Right atrium auricular region (tissue), 2 donors: ENCODE measurements at regions not wholly inside any gene's neighbourhood (a gene's known extent, or its start where the extent isn't known, plus 50 kb on each side); places are given as distances from the start of the nearest gene placed in this dataset.
A peak's percentile ranks its signal among the peaks of the same experiment; 100 is the strongest.
"Not testable (repeated sequence)": the region's sequence is repeated elsewhere in the genome, so short reads cannot be mapped to it uniquely, and the experiment has no call there.

Experiments
- DNase-seq: peaks from one replicate; pipeline ENCODE4 v3.0.0-alpha.2; 2019; ENCODE audit warnings: low spot score
- H3K27ac ChIP-seq, 2 donors: fragments of 200-600 bp; sonication (generic); 1 replicate in 1 of 2; 2 replicates in 1 of 2; pipeline ENCODE4 v1.5.1; 2016 to 2019
- H3K27me3 ChIP-seq, 2 donors: fragments of 200-600 bp; sonication (generic); one replicate each; pipeline versions ENCODE4 v1.5.1 to v1.6.0; 2017 to 2019
- H3K36me3 ChIP-seq: fragments of 200-600 bp; sonication (generic); one replicate; pipeline ENCODE4 v1.5.1; 2016
- H3K4me1 ChIP-seq, 2 donors: fragments of 200-600 bp; sonication (generic); one replicate each; pipeline versions ENCODE4 v1.5.1 to v1.6.0; 2017 to 2019
- H3K4me3 ChIP-seq, 2 donors: fragments of 200-600 bp; sonication (generic); 1 replicate in 1 of 2; 2 replicates in 1 of 2; pipeline ENCODE4 v1.5.1; 2017 to 2019; ENCODE audit warnings: mild to moderate bottlenecking in 1 of 2, moderate library complexity in 1 of 2
- H3K9me3 ChIP-seq, 2 donors: fragments of 200-600 bp; sonication (generic); one replicate each; pipeline ENCODE4 v1.5.1; 2019
- TF ChIP-seq, protein P1 (sequence below), 2 donors: fragments of 200-600 bp; sonication (generic); IDR thresholded peaks; one replicate each; pipeline ENCODE4 v1.5.1; 2019; ENCODE audit warnings: antibody characterized with exemption in 2 of 2

DNA sequence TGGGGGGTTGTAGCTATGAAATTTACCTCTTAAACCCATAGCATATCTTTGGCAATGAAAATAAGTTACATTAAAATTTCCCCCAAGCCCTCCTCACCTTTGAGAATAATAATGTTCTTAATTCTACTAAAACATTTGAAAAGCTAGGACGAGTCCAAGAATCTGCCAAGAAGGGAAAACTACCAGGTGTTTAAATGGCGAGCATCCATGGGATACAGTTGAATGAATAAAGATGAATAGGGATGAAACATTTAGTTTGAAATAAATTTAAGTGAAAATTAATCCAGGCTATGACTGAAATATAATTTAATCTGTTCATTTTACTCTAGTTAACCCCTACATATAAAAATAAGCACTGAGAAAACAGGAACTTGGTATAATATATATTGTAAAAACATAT lies 536.7 kb downstream of the FLRT2 start:
- H3K27me3 ChIP-seq: no peaks in the 10 kb centered on the region
- TF ChIP-seq, protein P1, sequence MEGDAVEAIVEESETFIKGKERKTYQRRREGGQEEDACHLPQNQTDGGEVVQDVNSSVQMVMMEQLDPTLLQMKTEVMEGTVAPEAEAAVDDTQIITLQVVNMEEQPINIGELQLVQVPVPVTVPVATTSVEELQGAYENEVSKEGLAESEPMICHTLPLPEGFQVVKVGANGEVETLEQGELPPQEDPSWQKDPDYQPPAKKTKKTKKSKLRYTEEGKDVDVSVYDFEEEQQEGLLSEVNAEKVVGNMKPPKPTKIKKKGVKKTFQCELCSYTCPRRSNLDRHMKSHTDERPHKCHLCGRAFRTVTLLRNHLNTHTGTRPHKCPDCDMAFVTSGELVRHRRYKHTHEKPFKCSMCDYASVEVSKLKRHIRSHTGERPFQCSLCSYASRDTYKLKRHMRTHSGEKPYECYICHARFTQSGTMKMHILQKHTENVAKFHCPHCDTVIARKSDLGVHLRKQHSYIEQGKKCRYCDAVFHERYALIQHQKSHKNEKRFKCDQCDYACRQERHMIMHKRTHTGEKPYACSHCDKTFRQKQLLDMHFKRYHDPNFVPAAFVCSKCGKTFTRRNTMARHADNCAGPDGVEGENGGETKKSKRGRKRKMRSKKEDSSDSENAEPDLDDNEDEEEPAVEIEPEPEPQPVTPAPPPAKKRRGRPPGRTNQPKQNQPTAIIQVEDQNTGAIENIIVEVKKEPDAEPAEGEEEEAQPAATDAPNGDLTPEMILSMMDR (IDR thresholded peaks at IDR 0.05): no peak
- H3K4me3 ChIP-seq: no peak overlapping the region
- DNase-seq: no peak
- H3K27ac ChIP-seq: no peak overlapping the region
- H3K9me3 ChIP-seq: peaks cover 0 to 4% of the 10 kb centered on the region in 2 donors
- H3K4me1 ChIP-seq: no peaks in the 10 kb centered on the region
- no peaks in the 10 kb centered on the region for H3K36me3 ChIP-seq

DNA sequence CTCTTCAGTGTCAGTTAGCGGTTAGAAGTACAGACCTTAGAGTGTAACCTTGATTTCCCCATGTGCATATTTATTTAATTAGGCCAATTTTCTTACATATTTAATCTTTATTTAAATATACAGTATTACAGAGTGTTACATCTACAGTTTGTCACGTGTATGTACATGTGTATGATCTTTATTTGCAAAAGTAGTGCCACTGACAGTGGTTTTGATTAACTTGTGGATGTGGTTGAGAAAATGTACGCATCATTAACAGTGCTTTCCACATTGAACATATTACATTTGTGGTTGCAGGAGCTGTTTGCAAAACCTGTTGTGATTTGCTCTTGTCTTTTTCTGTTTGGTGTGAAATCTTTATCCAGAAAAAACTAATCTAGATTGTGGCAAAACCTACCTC lies 535.5 kb downstream of the FLRT2 start:
- H3K27ac ChIP-seq: no peak overlapping the region
- H3K9me3 ChIP-seq: peaks cover 0 to 4% of the 10 kb centered on the region in 2 donors
- no peak overlapping the region for H3K4me3 ChIP-seq
- TF ChIP-seq, protein P1 (IDR thresholded peaks at IDR 0.05): no peak
- DNase-seq: no peak
- H3K4me1 ChIP-seq: no peaks in the 10 kb centered on the region
- H3K36me3 ChIP-seq: no peaks in the 10 kb centered on the region
- H3K27me3 ChIP-seq: no peaks in the 10 kb centered on the region

DNA sequence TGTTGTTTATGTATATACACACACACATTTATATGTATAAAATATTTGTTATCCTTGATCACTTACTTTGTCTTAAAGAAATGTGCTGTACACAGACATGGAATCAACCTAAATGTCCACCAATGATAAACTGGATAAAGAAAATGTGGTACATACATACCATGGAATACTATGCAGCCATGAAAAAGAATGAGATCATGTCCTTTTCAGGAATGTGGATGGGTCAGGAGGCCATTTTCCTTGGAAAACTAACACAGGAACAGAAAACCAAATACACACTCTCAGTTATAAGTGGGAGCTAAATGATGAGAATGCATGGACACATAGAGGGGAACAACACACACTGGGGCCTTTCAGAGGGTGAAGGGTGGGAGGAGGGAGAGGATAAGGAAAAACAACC lies 534.7 kb downstream of the FLRT2 start:
- H3K27me3 ChIP-seq, H3K4me3 ChIP-seq, DNase-seq, H3K4me1 ChIP-seq, H3K9me3 ChIP-seq, H3K36me3 ChIP-seq, H3K27ac ChIP-seq: not testable (repeated sequence)

DNA sequence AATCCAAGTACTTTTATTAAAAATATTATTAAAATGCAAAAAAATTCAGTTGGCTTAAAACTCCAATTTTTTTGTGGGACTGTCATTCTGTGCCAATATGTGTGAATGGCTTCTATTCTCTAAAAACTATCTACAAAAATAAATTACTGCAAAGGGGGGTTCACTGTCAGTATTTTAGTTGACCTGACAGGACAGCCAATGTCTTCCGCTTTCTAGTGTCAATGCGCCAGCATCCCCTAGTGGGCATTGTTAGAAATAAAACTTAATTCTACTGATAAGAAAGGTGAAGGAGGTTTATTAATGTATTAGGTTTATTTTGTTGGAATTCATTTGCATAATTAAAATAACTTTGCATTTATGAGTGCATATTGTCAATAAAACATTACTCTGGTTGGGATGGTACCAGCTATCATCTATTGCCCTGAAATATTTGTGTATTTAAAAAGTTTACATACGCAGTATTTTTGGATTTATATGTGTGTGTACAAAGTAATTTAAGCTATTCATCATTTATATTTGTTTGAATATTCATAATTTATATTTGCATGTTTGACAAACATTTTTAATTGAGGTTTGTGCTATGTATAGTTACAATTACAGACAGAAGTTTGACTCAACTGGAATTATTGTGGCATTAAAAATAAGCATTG lies 527.2 kb downstream of the FLRT2 start:
- DNase-seq: no peak
- TF ChIP-seq, protein P1 (IDR thresholded peaks at IDR 0.05): peak; percentile 26 to 67
- Histone ChIP-seq H3K27me3 (no peaks in the 10 kb centered on the region), H3K4me1 (no peaks in the 10 kb centered on the region), H3K9me3 (no peaks in the 10 kb centered on the region), H3K27ac (no peak overlapping the region), H3K36me3 (no peaks in the 10 kb centered on the region), H3K4me3 (no peak overlapping the region)

DNA sequence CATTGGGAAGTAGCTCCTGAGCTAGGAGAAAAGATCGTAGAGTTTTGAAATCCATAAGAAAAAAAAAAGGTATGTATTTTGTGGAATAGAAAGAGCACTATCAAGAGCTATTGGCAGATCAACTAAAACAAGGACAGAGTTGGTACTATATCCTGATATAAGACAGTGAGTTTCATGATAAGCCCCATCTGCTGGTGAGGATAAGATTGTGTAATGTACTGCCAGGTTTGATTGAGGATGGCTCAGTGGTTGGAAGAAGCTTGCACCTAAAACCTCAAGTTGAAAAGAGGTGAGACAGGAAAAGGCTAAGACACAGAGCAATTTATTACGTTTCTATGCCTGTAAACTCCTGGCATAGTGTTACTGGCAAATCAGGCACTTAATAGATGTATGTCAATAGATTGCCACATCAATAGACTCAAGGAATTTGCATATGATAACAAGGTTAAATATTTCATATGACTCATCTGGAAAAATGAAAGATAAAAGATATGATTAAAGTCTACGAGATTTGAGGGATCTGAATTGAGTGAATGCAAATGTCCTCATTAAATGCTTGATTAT lies 525.6 kb downstream of the FLRT2 start:
- no peak for DNase-seq
- no peaks in the 10 kb centered on the region for H3K9me3 ChIP-seq
- TF ChIP-seq, protein P1 (IDR thresholded peaks at IDR 0.05): no peak

DNA sequence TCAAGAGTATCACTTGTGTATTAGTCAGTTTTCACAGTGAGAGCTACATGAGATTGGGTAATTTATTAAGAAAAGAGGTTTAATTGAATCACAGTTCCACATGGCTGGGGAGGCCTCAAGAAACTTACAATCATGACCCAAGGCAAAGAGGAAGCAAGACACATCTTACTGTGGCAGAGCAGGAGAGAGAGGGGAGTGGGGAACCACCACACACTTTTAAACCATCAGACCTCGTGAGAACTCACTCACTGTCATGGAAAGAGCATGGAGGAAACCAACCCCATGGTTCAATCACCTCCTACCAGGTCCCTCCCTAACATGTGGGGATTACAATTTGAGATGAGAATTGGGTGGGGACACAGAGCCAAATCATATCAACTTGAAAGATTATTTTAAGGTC lies 522.9 kb downstream of the FLRT2 start:
- Histone ChIP-seq H3K4me3 (no peak overlapping the region), H3K4me1 (no peaks in the 10 kb centered on the region), H3K36me3 (no peaks in the 10 kb centered on the region), H3K9me3 (no peaks in the 10 kb centered on the region), H3K27ac (no peak overlapping the region), H3K27me3 (no peaks in the 10 kb centered on the region)
- DNase-seq: no peak
- TF ChIP-seq, protein P1 (IDR thresholded peaks at IDR 0.05): no peak

More for the DNA sequence above, 525.6 kb downstream of the FLRT2 start:
- Histone ChIP-seq H3K36me3 (no peaks in the 10 kb centered on the region), H3K27me3 (no peaks in the 10 kb centered on the region), H3K4me3 (no peak overlapping the region), H3K27ac (no peak overlapping the region), H3K4me1 (no peaks in the 10 kb centered on the region)
